HFFc6 (cell line): ENCODE measurements at regions not wholly inside any gene's neighbourhood (a gene's known extent, or its start where the extent isn't known, plus 50 kb on each side); places are given as distances from the start of the nearest gene placed in this dataset.

Experiments used
- DNase-seq: peaks from one replicate; pipeline ENCODE4 v3.0.0-alpha.2; 2018
- H3K27ac Mint-ChIP-seq: 2 replicates; pipeline ENCODE4 v1.8.0; 2020; ENCODE audit warnings: mild to moderate bottlenecking, mixed read lengths
- H3K27me3 Mint-ChIP-seq: 2 replicates; pipeline ENCODE4 v1.8.0; 2021; ENCODE audit warnings: mild to moderate bottlenecking, moderate library complexity, mixed read lengths; ENCODE audit not compliant: insufficient read depth
- H3K36me3 Mint-ChIP-seq: 2 replicates; pipeline ENCODE4 v1.8.0; 2021; ENCODE audit warnings: low read depth, mixed read lengths
- H3K4me1 Mint-ChIP-seq: 2 replicates; pipeline ENCODE4 v1.8.0; 2020; ENCODE audit warnings: low read depth, mixed read lengths
- H3K4me3 Mint-ChIP-seq: 2 replicates; pipeline ENCODE4 v1.8.0; 2020; ENCODE audit warnings: mild to moderate bottlenecking, moderate library complexity, mixed read lengths
- H3K9me3 Mint-ChIP-seq: 2 replicates; pipeline ENCODE4 v1.8.0; 2020; ENCODE audit warnings: mild to moderate bottlenecking, mixed read lengths
- CTCF ChIP-seq: fragments of 200-600 bp; sonication (generic); IDR thresholded peaks from 2 replicates; pipeline ENCODE4 v1.5.0; 2021; ENCODE audit warnings: antibody characterized with exemption, mild to moderate bottlenecking

- no peaks in the 10 kb centered on the region for H3K4me1 Mint-ChIP-seq
- TF ChIP-seq CTCF: no peak
- no peak for DNase-seq
- H3K27me3 Mint-ChIP-seq: peaks cover 24% of the 10 kb centered on the region
- H3K36me3 Mint-ChIP-seq: no peaks in the 10 kb centered on the region
- H3K27ac Mint-ChIP-seq: no peak overlapping the region
- no peaks in the 10 kb centered on the region for H3K9me3 Mint-ChIP-seq
- H3K4me3 Mint-ChIP-seq: no peak overlapping the region
These were observed 69.8 kb upstream of the DNAH14 start for GRCh38 chr1:224859651-224860050.

GRCh38 chr1:224860488-224861338 is 68.8 kb upstream of the DNAH14 start:
- no peak for TF ChIP-seq CTCF
- DNase-seq: no peak
- H3K36me3 Mint-ChIP-seq: no peaks in the 10 kb centered on the region
- H3K9me3 Mint-ChIP-seq: peaks cover 3% of the 10 kb centered on the region; the same call in 1 of the 2 replicates
- H3K4me1 Mint-ChIP-seq: no peaks in the 10 kb centered on the region
- no peak overlapping the region for H3K27ac Mint-ChIP-seq
- no peak overlapping the region for H3K4me3 Mint-ChIP-seq
- H3K27me3 Mint-ChIP-seq: peaks cover 21% of the 10 kb centered on the region

GRCh38 chr1:224861339-224861716 is 68.1 kb upstream of the DNAH14 start:
- Mint-ChIP-seq H3K4me3 (no peak overlapping the region), H3K27ac (no peak overlapping the region), H3K4me1 (no peaks in the 10 kb centered on the region), H3K36me3 (no peaks in the 10 kb centered on the region), H3K27me3 (peaks cover 21% of the 10 kb centered on the region), H3K9me3 (peaks cover 8% of the 10 kb centered on the region; the same call in 1 of the 2 replicates)
- TF ChIP-seq CTCF: no peak
- DNase-seq: no peak

GRCh38 chr1:224863486-224863885 is 66.0 kb upstream of the DNAH14 start:
- TF ChIP-seq CTCF: no peak
- DNase-seq: no peak
- Mint-ChIP-seq H3K9me3 (peaks cover 13% of the 10 kb centered on the region), H3K4me1 (peaks cover 7% of the 10 kb centered on the region; the same call in 1 of the 2 replicates), H3K27ac (no peak overlapping the region), H3K36me3 (no peaks in the 10 kb centered on the region), H3K4me3 (no peak overlapping the region), H3K27me3 (peaks cover 20% of the 10 kb centered on the region)

GRCh38 chr1:224864006-224864405 is 65.5 kb upstream of the DNAH14 start:
- Mint-ChIP-seq H3K36me3 (no peaks in the 10 kb centered on the region), H3K4me1 (peaks cover 7% of the 10 kb centered on the region; the same call in 1 of the 2 replicates), H3K27me3 (peaks cover 20% of the 10 kb centered on the region), H3K4me3 (no peak overlapping the region), H3K27ac (no peak overlapping the region), H3K9me3 (peaks cover 13% of the 10 kb centered on the region)
- no peak for TF ChIP-seq CTCF
- no peak for DNase-seq
